ENCODE measurements at regions not wholly inside any gene's neighbourhood (a gene's known extent, or its start where the extent isn't known, plus 50 kb on each side); places are given as distances from the start of the nearest gene placed in this dataset.

DNA sequence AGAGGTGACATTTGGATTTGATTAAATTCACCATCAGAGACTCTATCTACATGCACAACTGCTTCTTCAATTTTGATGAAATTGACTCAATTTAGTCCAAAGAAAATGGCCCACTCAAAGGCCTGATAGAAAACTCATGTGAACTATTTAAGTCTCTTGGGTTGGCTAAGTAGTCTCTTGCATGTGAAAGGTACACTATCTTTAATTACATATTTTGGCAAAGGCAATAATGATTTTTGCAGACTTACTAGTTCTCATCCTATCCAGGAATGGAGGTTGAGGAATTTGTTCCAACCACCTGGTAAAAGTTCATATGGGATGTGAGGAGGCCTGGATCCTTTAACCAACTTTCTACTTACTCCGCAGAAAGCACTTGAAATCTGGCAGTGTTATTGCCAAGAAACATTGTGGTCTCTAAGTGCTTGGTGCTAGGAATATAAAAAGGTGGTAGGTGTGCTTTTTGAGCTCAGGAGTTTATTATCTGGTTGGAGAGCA is 618.6 kb upstream of the MKI67 start:
- DNase-seq (ENCODE audit: low read depth) = no peak
- H3K4me3 ChIP-seq (replicated peaks; ENCODE audit: low read depth, low read length) = no peak overlapping the region
- TF ChIP-seq, protein P1, sequence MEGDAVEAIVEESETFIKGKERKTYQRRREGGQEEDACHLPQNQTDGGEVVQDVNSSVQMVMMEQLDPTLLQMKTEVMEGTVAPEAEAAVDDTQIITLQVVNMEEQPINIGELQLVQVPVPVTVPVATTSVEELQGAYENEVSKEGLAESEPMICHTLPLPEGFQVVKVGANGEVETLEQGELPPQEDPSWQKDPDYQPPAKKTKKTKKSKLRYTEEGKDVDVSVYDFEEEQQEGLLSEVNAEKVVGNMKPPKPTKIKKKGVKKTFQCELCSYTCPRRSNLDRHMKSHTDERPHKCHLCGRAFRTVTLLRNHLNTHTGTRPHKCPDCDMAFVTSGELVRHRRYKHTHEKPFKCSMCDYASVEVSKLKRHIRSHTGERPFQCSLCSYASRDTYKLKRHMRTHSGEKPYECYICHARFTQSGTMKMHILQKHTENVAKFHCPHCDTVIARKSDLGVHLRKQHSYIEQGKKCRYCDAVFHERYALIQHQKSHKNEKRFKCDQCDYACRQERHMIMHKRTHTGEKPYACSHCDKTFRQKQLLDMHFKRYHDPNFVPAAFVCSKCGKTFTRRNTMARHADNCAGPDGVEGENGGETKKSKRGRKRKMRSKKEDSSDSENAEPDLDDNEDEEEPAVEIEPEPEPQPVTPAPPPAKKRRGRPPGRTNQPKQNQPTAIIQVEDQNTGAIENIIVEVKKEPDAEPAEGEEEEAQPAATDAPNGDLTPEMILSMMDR (IDR thresholded peaks at IDR 0.05; ENCODE audit: low read length, missing control alignments) = no peak

DNA sequence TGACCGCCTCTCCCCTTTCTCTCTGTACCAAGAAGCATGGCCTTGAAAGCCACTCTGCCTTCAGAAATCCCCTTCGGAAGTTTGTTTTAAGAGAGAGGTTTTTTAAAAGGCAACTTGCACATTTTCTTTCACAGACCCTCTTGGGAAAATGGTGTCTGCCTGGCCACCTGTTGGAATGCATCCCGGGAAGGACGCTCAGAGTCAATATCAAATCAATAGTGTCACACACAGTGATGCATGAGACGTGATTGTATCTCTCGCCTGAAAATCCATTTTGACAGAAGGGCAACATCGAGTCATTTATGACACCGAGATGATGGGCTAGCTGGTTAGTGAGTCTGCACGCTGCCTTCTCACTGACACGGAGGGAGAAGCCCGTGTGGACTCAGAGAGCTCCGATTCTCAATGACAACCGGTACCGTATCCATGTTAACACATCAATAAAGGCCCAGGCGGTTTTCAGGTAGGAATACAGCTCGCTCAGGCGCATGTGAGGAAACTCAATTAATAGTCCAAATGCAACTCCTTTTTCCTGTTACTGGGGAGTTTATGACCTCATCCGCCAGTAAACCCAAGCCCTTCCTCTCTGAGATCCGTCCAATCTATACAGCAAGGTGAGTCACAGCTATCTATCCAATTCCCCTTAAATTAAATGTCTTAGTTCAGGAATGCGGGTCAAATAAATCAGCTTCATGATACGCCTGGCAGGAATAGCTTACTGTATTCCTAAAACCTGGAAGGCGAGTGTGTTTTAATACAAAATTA is 621.5 kb upstream of the MKI67 start:
- TF ChIP-seq, protein P1 (IDR thresholded peaks at IDR 0.05; ENCODE audit: low read length, missing control alignments) = no peak
- H3K4me3 ChIP-seq (replicated peaks; ENCODE audit: low read depth, low read length) = no peak overlapping the region
- no peak for DNase-seq (ENCODE audit: low read depth)

DNA sequence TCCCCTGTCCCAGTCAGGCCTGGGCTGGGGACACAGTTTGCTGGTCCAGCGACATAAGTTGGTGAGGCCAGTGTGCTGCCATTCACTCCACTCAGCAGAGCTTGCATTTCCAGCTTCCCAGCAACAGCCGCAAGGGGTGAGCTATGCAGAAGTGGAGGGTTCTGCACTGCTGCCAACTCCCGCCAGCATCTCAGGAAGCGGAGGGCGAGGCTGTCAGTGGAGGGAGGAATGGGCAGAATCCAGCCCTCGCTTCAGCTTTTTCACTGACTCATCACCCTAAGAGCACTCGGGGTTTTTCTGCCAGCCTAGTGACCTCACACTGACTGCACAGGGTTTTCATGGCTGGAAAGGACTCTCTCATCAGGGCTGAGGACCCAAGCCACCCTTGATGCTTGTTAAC is 625.1 kb upstream of the MKI67 start:
- no peak for DNase-seq (ENCODE audit: low read depth)
- TF ChIP-seq, protein P1 (IDR thresholded peaks at IDR 0.05; ENCODE audit: low read length, missing control alignments) = no peak
- no peak overlapping the region for H3K4me3 ChIP-seq (replicated peaks; ENCODE audit: low read depth, low read length)

DNA sequence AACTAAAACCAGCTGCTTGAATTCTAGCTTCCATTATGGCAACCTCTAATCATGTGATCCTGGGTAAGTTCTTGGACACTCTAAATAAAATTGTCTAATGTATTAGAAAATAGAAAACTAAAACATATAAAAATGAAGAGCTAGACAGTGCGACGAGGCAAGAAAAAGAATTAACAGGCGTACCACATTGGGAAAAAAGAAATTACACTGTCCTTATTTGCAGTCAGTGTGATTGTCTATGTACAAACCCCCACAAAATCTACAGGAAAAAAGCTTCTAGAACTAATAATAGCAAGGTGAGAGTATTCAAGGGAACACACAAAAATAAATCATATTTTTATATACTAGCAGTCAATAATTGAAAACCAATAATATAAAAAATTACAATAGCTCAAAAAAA is 625.6 kb upstream of the MKI67 start:
- no peak for DNase-seq (ENCODE audit: low read depth)
- TF ChIP-seq, protein P1 (IDR thresholded peaks at IDR 0.05; ENCODE audit: low read length, missing control alignments) = no peak
- H3K4me3 ChIP-seq (replicated peaks; ENCODE audit: low read depth, low read length) = no peak overlapping the region

GRCh38 chr10:128759174-128759573 is 633.0 kb upstream of the MKI67 start:
- DNase-seq (ENCODE audit: low read depth) = no peak
- TF ChIP-seq, protein P1 (IDR thresholded peaks at IDR 0.05; ENCODE audit: low read length, missing control alignments) = no peak
- H3K4me3 ChIP-seq (replicated peaks; ENCODE audit: low read depth, low read length) = no peak overlapping the region

DNA sequence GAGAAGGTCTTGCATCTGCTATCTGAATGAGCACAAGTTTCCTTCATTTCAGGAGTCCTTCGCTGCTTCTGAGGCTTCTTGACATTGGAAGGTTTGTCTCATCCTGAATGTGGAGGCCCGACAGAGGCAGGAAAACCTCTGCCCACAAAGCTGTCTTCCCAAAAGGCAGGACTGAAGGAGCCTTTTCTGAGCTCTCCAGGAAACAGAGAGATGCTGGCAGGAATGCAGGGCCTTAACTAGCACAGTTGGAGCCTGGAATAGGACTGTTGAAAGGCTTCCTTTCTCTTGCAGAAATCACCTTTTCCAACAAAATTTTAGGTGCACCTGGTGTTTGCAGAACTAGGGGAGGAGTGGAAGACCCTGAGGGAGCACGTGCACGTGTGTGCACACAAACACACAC is 637.4 kb upstream of the MKI67 start:
- TF ChIP-seq, protein P1 (IDR thresholded peaks at IDR 0.05; ENCODE audit: low read length, missing control alignments) = no peak
- DNase-seq (ENCODE audit: low read depth) = no peak
- H3K4me3 ChIP-seq (replicated peaks; ENCODE audit: low read depth, low read length) = no peak overlapping the region

DNA sequence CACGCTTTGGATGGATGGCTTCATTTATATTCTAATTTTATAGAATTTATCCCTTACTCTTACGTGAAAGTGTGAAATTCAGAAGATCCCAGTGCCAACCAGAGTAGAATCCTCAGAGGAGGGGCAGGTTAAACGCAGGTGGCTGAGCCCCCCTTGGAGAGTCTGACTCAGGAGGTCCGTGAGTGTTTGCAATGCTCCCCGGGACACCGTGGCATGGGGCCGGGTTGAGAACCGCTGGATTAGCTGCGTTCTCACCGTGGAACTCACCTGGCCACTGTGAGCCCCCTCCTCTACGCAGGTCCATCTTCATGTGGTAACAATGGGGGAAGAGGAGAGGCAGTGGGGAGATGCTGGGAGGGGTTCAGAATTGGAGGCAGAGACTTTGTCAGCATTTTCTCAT is 638.0 kb upstream of the MKI67 start:
- H3K4me3 ChIP-seq (replicated peaks; ENCODE audit: low read depth, low read length) = no peak overlapping the region
- DNase-seq (ENCODE audit: low read depth) = no peak
- TF ChIP-seq, protein P1 (IDR thresholded peaks at IDR 0.05; ENCODE audit: low read length, missing control alignments) = no peak

All from fibroblast of pulmonary artery (primary cell).